Fibroblast of the aortic adventitia (primary cell): ENCODE measurements at regions not wholly inside any gene's neighbourhood (a gene's known extent, or its start where the extent isn't known, plus 50 kb on each side); places are given as distances from the start of the nearest gene placed in this dataset.

Experiments
- DNase-seq: peaks from one replicate; pipeline ENCODE4 v3.0.0-alpha.2; 2010; ENCODE audit warnings: low read depth
- H3K4me3 ChIP-seq: 2 replicates; pipeline ENCODE4 v1.5.1; 2011; ENCODE audit warnings: low read depth, mild to moderate bottlenecking, control low read depth, low read length, moderate library complexity
- TF ChIP-seq, protein P1 (sequence below): IDR thresholded peaks from 2 replicates; pipeline ENCODE4 v1.5.1; 2011; ENCODE audit warnings: mild to moderate bottlenecking, low read length, control low read depth, inconsistent platforms; ENCODE audit not compliant: insufficient read depth

DNA sequence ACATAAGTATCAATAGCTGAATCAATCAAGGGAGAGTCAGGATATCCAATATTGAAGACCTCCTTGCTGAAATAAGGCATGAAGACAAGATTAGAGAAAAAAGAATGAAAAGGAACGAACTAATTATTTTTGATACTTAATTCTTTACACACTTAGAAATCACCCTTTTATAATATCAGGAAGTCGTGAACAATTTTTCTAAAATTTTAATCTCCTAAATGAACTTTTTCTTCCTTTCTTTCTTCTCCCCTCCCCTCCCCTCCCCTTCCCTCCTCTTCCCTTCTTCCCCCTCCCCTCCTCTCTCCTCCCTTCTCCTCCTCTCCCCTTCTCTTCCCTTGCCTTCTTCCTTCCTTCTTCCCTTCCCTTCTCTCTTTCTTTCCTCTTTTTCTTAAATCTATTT is 872.1 kb upstream of the PCDH10 start:
- TF ChIP-seq, protein P1, sequence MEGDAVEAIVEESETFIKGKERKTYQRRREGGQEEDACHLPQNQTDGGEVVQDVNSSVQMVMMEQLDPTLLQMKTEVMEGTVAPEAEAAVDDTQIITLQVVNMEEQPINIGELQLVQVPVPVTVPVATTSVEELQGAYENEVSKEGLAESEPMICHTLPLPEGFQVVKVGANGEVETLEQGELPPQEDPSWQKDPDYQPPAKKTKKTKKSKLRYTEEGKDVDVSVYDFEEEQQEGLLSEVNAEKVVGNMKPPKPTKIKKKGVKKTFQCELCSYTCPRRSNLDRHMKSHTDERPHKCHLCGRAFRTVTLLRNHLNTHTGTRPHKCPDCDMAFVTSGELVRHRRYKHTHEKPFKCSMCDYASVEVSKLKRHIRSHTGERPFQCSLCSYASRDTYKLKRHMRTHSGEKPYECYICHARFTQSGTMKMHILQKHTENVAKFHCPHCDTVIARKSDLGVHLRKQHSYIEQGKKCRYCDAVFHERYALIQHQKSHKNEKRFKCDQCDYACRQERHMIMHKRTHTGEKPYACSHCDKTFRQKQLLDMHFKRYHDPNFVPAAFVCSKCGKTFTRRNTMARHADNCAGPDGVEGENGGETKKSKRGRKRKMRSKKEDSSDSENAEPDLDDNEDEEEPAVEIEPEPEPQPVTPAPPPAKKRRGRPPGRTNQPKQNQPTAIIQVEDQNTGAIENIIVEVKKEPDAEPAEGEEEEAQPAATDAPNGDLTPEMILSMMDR, result no peak
- no peak for DNase-seq
- H3K4me3 ChIP-seq, result no peak overlapping the region

DNA sequence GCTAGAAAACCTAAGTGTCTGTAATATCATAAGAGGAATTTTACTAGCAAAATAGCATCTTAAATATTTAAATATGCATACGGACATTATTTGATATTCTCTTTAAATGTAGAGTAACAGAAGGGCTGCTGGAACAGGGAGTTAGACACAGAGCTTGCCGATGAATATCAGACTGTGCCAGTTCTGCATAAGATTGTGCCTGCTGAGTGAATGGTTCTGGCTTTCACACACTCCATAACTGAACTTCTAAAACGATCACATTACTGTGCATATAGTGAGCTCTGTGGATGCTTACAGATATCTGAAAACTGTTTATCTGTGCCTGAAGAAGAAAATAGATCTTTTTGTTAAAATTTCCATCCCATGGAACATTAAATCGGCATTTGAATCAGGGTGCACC is 867.4 kb upstream of the PCDH10 start:
- DNase-seq, result no peak
- TF ChIP-seq, protein P1, result no peak
- H3K4me3 ChIP-seq, result no peak overlapping the region

DNA sequence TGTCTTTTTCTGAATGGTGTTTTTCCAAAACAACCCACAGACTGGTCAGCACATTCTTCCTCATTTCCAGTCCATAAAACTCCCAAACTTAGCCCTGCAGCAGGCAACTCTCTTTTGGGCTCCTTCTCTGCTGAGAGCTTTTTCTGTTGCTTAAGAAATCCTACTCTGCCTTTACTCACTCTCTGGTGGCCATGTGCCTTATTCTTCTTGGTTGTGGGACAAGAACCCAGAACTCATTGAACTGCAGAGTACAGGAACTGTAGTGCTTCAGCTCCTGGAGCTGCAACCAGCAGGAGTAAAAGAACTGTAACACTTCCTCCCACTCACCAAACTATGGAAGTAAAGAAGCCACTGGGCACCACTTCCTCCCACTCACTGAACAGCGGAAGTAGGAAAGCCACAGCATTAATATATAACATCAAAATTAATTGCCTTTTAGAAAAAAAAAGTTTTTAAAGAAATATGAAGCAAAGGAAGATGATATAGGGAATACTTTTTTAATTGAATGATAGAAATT is 864.1 kb upstream of the PCDH10 start:
- H3K4me3 ChIP-seq, result no peak overlapping the region
- DNase-seq, result no peak
- TF ChIP-seq, protein P1, result no peak

DNA sequence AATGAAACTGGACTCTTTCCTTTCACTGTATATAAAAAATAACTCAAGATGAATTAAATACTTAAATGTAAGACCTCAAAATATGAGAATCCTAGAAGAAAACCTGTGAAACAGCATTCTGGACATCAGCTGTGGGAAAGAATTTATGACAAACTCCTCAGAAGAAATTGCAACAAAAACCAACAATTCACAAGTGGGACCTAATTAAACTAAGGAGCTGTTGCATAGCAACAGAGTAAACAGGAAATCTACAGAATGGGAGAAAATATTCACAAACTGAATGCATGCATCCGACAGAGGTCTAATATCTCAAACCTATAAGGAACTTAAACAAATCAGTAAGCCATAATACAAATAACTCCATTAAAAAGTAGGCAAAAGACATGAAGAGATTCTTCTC is 851.7 kb upstream of the PCDH10 start:
- H3K4me3 ChIP-seq, result no peak overlapping the region
- no peak for DNase-seq
- TF ChIP-seq, protein P1, result no peak

DNA sequence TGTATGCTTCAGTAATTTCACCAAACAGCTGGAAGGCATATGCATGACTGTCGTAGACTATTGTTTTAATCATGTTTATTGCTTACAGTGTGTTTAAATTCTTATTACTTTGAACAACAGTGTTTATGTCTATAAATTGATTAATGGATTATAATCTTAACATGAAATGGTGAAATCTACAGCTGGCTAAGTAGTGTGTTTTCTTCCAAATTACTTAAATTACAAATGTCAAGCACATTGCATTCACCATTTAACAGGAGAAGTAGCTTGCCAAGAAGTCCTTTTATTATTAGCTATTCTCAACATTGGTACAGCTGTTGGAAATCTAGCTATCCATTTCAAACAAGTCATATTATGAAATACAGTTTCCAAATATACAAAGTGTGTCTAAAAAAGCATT is 849.3 kb upstream of the PCDH10 start:
- no peak for DNase-seq
- no peak overlapping the region for H3K4me3 ChIP-seq
- TF ChIP-seq, protein P1, result no peak

DNA sequence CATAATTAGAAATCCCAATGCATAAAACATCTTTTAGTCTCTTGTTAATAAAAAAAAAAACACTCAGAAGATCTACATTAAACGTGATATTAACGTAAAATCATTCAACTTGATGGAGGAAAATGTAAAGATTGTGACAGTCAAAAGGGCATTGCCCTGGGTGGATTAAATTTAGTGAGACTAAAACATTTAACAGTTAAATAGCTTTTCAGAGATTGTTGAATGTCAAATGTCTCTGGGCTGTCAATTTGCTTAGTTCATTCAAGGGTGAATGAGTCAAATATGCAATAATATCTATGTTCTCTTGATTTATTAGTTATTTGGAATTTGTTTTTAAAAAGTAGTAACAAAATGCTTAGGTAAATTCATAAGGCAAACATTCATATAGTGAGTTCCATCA is 836.6 kb upstream of the PCDH10 start:
- no peak overlapping the region for H3K4me3 ChIP-seq
- DNase-seq, result no peak
- TF ChIP-seq, protein P1, result no peak

DNA sequence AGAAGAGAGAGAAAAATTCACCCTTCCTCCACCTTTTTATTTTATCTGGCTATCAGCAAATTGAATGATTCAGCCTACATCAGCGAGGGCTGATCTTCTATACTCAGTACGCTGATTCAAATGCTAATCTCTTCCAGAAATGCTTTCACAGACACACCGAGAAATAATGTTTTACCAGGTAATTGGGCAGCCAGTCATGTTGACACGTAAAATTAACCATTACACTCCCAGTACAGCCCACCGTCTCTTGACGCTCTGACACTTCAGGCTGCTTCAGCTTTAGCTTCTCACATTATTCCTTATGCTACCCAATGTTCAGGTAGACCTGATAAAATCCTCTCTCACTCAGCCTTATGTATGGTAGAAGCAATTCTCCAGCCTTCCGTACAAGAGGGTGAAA is 835.2 kb upstream of the PCDH10 start:
- no peak overlapping the region for H3K4me3 ChIP-seq
- TF ChIP-seq, protein P1, result no peak
- no peak for DNase-seq
